ENCODE measurements at regions not wholly inside any gene's neighbourhood (a gene's known extent, or its start where the extent isn't known, plus 50 kb on each side); places are given as distances from the start of the nearest gene placed in this dataset.

DNA sequence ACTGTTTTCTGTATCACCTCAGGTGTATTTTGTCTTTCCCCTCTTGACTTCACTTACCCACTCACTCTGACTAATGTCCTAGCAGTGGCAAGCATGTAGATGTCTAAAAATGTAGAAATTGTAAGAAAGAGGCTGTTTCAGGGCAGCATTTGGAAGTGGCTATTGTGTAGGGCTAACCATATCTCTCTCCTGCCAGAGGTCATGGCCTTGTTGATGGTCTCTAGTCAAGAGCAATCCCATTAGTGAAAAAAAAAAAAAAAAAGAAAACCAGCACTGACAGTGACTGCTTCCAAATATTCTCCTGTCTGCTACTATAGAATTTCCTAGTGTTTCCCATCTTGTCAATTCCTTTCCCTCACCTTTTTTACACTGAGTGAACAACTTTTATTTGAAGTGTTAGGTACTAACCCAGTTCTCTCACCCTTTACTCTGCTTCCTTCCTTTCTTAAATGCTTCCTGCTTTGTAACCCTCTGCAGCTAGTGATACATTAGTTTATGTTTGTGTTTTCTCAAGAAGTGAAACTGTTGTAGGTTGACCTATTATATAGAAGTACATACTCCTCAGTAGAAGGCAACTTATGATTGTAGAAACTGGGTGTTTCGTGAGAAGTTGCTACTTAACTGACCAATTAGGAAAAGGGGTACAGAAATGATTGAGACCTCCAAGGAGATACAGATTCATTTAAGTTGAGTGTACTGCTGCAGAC is 174.1 kb upstream of the PTPRK start:
- TF ChIP-seq JUND (IDR thresholded peaks at IDR 0.05; ENCODE audit: low read depth) = no peak
- no peak for DNase-seq (ENCODE audit: low read depth in 1 of 2, low spot score in 1 of 2)
- in situ Hi-C loops (cut with HindIII; ENCODE audit: low pct_unique_long_range_greater_than_20kb, low sequenced_read_pairs) = no loop called here

- in situ Hi-C loops (cut with HindIII; ENCODE audit: low pct_unique_long_range_greater_than_20kb, low sequenced_read_pairs) = no loop called here
- no peak for DNase-seq (ENCODE audit: low read depth in 1 of 2, low spot score in 1 of 2)
- no peak for TF ChIP-seq JUND (IDR thresholded peaks at IDR 0.05; ENCODE audit: low read depth)
Measured at GRCh38 chr6:128690063-128690462, 169.7 kb upstream of the PTPRK start.

GRCh38 chr6:128686084-128686483 is 165.7 kb upstream of the PTPRK start:
- TF ChIP-seq JUND (IDR thresholded peaks at IDR 0.05; ENCODE audit: low read depth) = no peak
- in situ Hi-C loops (cut with HindIII; ENCODE audit: low pct_unique_long_range_greater_than_20kb, low sequenced_read_pairs) = no loop called here
- DNase-seq (ENCODE audit: low read depth in 1 of 2, low spot score in 1 of 2) = no peak

DNA sequence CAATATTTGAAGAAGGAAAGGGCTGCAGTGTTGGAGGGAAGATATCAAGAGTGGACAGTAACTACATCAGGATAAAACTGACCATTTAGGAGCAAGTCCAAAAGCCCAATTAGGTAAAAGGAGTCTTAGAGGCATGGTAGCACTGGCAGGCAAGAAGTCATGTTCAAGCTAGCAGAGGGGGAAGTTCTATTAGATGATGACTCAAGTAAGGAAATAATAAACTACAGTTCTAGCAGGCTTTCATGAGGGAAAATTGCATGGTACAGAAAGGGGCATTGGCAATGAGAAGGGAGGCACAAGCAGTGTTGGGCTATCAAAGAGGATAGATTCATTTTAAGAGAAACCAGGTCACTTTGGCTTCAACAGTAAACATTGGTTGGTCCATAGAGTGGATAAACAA is 156.1 kb upstream of the PTPRK start:
- DNase-seq (ENCODE audit: low read depth in 1 of 2, low spot score in 1 of 2) = no peak
- in situ Hi-C loops (cut with HindIII; ENCODE audit: low pct_unique_long_range_greater_than_20kb, low sequenced_read_pairs) = no loop called here

GRCh38 chr6:128672023-128672422 is 151.6 kb upstream of the PTPRK start:
- DNase-seq (ENCODE audit: low read depth in 1 of 2, low spot score in 1 of 2) = no peak
- in situ Hi-C loops (cut with HindIII; ENCODE audit: low pct_unique_long_range_greater_than_20kb, low sequenced_read_pairs) = no loop called here
- no peak for TF ChIP-seq JUND (IDR thresholded peaks at IDR 0.05; ENCODE audit: low read depth)

More for the DNA sequence above, 156.1 kb upstream of the PTPRK start:
- TF ChIP-seq JUND (IDR thresholded peaks at IDR 0.05; ENCODE audit: low read depth) = no peak

DNA sequence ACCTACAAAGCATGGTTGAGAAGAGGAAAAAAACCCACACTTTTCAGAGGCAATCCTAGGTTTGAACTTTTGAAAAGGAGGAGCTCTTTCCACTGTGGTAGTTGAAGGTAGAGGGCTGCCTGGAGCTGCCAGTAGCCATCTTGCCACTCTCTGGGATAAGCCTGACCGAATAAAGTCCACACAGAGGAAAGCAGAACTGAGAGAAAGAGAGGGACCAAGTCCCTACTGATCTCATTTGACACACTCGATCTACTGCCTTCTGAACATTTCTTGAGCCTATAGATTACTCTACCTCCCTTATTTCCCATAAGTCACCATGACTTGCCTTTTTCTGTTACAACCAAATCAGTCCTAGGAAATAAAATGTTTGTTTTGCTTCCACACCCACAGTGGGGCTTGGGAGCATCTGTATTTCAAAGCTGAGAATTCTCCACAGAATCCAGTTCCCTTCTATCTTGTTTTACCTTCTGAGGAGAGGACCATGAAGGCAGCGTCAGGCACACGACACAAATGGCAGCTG is 147.0 kb upstream of the PTPRK start:
- TF ChIP-seq JUND (IDR thresholded peaks at IDR 0.05; ENCODE audit: low read depth) = no peak
- DNase-seq (ENCODE audit: low read depth in 1 of 2, low spot score in 1 of 2) = no peak
- in situ Hi-C loops (cut with HindIII; ENCODE audit: low pct_unique_long_range_greater_than_20kb, low sequenced_read_pairs) = no loop called here

DNA sequence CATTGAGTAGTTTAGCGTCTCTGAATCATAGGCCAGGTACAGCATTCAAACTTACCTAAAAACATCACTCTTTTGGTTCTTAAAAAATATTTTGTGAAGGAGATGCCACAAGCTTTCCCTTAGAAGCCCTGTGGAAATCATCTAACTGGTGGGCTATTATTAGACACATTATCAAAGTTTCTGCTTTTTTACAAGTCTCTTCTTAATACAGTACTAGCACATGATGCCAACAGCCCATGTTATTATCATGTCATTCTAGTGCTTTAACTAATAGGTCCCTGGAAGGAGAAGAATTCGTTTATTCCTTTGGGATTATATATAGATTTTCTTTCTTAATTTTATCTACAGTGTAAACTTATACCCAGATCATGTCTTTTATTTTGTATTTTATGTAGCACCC is 146.0 kb upstream of the PTPRK start:
- DNase-seq (ENCODE audit: low read depth in 1 of 2, low spot score in 1 of 2) = no peak
- TF ChIP-seq JUND (IDR thresholded peaks at IDR 0.05; ENCODE audit: low read depth) = no peak
- in situ Hi-C loops (cut with HindIII; ENCODE audit: low pct_unique_long_range_greater_than_20kb, low sequenced_read_pairs) = no loop called here

- DNase-seq (ENCODE audit: low read depth in 1 of 2, low spot score in 1 of 2) = no peak
- no peak for TF ChIP-seq JUND (IDR thresholded peaks at IDR 0.05; ENCODE audit: low read depth)
- in situ Hi-C loops (cut with HindIII; ENCODE audit: low pct_unique_long_range_greater_than_20kb, low sequenced_read_pairs) = no loop called here
Measured at GRCh38 chr6:128663238-128663637, 142.8 kb upstream of the PTPRK start.

- in situ Hi-C loops (cut with HindIII; ENCODE audit: low pct_unique_long_range_greater_than_20kb, low sequenced_read_pairs) = no loop called here
- no peak for DNase-seq (ENCODE audit: low read depth in 1 of 2, low spot score in 1 of 2)
- TF ChIP-seq JUND (IDR thresholded peaks at IDR 0.05; ENCODE audit: low read depth) = no peak
Measured at GRCh38 chr6:128659878-128660622, 139.7 kb upstream of the PTPRK start.

DNA sequence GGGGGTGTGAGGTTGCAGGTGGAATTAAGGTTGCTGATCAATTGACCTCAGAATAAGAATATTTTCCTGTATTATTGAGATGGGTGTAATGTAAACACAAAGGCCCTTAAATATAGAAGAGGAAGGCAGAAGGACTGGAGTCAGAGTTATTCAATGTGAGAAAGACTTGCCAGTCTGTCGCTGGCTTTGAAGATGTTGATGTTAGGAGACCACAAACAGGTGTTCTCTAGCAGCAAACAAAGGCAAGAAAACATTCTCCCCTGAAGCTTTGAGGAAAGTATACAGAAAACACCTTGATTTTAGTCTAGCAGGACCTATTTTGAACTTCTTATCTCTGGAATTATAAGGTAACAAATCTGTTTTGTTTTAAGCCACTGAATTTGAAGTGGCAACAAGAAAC is 138.9 kb upstream of the PTPRK start:
- in situ Hi-C loops (cut with HindIII; ENCODE audit: low pct_unique_long_range_greater_than_20kb, low sequenced_read_pairs) = no loop called here
- TF ChIP-seq JUND (IDR thresholded peaks at IDR 0.05; ENCODE audit: low read depth) = no peak
- no peak for DNase-seq (ENCODE audit: low read depth in 1 of 2, low spot score in 1 of 2)

GRCh38 chr6:128657181-128657580 is 136.8 kb upstream of the PTPRK start:
- in situ Hi-C loops (cut with HindIII; ENCODE audit: low pct_unique_long_range_greater_than_20kb, low sequenced_read_pairs) = no loop called here
- DNase-seq (ENCODE audit: low read depth in 1 of 2, low spot score in 1 of 2) = no peak
- TF ChIP-seq JUND (IDR thresholded peaks at IDR 0.05; ENCODE audit: low read depth) = no peak

DNA sequence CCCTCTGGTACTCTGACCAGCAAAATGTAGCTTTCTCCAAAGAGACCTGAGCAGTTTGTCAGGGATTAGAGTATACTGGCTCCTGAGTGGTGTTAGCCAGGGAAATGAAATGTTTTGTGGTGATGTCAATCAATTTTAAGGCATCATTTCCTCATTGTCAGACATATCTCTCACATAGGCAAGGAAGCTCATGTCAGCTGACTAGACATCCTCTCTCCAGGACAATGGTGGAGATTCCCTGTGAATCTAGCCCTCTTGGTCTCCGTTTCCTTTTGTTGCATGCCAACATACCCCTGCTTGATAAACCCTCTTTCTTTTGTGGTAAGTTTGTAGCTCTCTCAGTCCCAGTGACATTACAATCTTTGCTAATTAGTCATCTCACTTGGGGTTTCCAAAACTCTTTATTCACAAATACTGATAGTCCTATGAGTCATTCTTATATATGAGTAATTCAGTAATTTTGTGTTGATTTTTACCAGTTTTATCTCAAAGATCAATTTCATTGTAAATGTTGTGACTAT is 135.6 kb upstream of the PTPRK start:
- TF ChIP-seq JUND (IDR thresholded peaks at IDR 0.05; ENCODE audit: low read depth) = no peak
- DNase-seq (ENCODE audit: low read depth in 1 of 2, low spot score in 1 of 2) = no peak
- in situ Hi-C loops (cut with HindIII; ENCODE audit: low pct_unique_long_range_greater_than_20kb, low sequenced_read_pairs) = no loop called here

GRCh38 chr6:128648022-128648598 is 127.7 kb upstream of the PTPRK start:
- in situ Hi-C loops (cut with HindIII; ENCODE audit: low pct_unique_long_range_greater_than_20kb, low sequenced_read_pairs) = no loop called here
- TF ChIP-seq JUND (IDR thresholded peaks at IDR 0.05; ENCODE audit: low read depth) = no peak
- DNase-seq (ENCODE audit: low read depth in 1 of 2, low spot score in 1 of 2) = no peak
